ENCODE measurements at regions not wholly inside any gene's neighbourhood (a gene's known extent, or its start where the extent isn't known, plus 50 kb on each side); places are given as distances from the start of the nearest gene placed in this dataset.
"Not testable (repeated sequence)": the region's sequence is repeated elsewhere in the genome, so short reads cannot be mapped to it uniquely, and the experiment has no call there.

- peaks cover 2% of the 10 kb centered on the region for H3K9me3 Mint-ChIP-seq
- no peaks in the 10 kb centered on the region for H3K4me1 Mint-ChIP-seq
- H3K36me3 Mint-ChIP-seq, result no peaks in the 10 kb centered on the region
- H3K27me3 Mint-ChIP-seq, result no peaks in the 10 kb centered on the region
- no peak overlapping the region for H3K4me3 Mint-ChIP-seq
- no peak overlapping the region for H3K27ac Mint-ChIP-seq
- no peak for DNase-seq
These were observed 980.5 kb upstream of the CNTN5 start for GRCh38 chr11:98040061-98040808.

- no peak for DNase-seq
- Mint-ChIP-seq H3K27ac (no peak overlapping the region), H3K9me3 (no peaks in the 10 kb centered on the region), H3K27me3 (no peaks in the 10 kb centered on the region), H3K4me3 (no peak overlapping the region), H3K4me1 (no peaks in the 10 kb centered on the region), H3K36me3 (no peaks in the 10 kb centered on the region)
These were observed 973.1 kb upstream of the CNTN5 start for GRCh38 chr11:98047647-98048046.

- Mint-ChIP-seq H3K4me1 (no peaks in the 10 kb centered on the region), H3K27me3 (no peaks in the 10 kb centered on the region), H3K9me3 (no peaks in the 10 kb centered on the region), H3K27ac (no peak overlapping the region), H3K36me3 (no peaks in the 10 kb centered on the region), H3K4me3 (no peak overlapping the region)
- no peak for DNase-seq
These were observed 966.9 kb upstream of the CNTN5 start for GRCh38 chr11:98053851-98054250.

- no peak overlapping the region for H3K27ac Mint-ChIP-seq
- H3K9me3 Mint-ChIP-seq, result peaks cover 1% of the 10 kb centered on the region
- H3K4me1 Mint-ChIP-seq, result no peaks in the 10 kb centered on the region
- no peaks in the 10 kb centered on the region for H3K36me3 Mint-ChIP-seq
- no peak for DNase-seq
- H3K27me3 Mint-ChIP-seq, result no peaks in the 10 kb centered on the region
- H3K4me3 Mint-ChIP-seq, result no peak overlapping the region
These were observed 963.8 kb upstream of the CNTN5 start for GRCh38 chr11:98056945-98057344.

GRCh38 chr11:98059488-98059887 lies 961.3 kb upstream of the CNTN5 start:
- Mint-ChIP-seq H3K27me3 (no peaks in the 10 kb centered on the region), H3K4me3 (no peak overlapping the region), H3K36me3 (no peaks in the 10 kb centered on the region), H3K9me3 (peaks cover 4% of the 10 kb centered on the region), H3K27ac (no peak overlapping the region), H3K4me1 (no peaks in the 10 kb centered on the region)
- DNase-seq, result no peak

GRCh38 chr11:98060759-98061158 lies 960.0 kb upstream of the CNTN5 start:
- H3K4me1 Mint-ChIP-seq, result no peaks in the 10 kb centered on the region
- no peaks in the 10 kb centered on the region for H3K27me3 Mint-ChIP-seq
- no peak for DNase-seq
- peaks cover 4% of the 10 kb centered on the region for H3K9me3 Mint-ChIP-seq
- no peak overlapping the region for H3K27ac Mint-ChIP-seq
- H3K36me3 Mint-ChIP-seq, result no peaks in the 10 kb centered on the region
- no peak overlapping the region for H3K4me3 Mint-ChIP-seq

- no peak overlapping the region for H3K4me3 Mint-ChIP-seq
- H3K36me3 Mint-ChIP-seq, result no peaks in the 10 kb centered on the region
- peaks cover 4% of the 10 kb centered on the region for H3K9me3 Mint-ChIP-seq
- DNase-seq, result no peak
- H3K27ac Mint-ChIP-seq, result no peak overlapping the region
- H3K4me1 Mint-ChIP-seq, result no peaks in the 10 kb centered on the region
- no peaks in the 10 kb centered on the region for H3K27me3 Mint-ChIP-seq
These were observed 958.9 kb upstream of the CNTN5 start for GRCh38 chr11:98061858-98062257.

GRCh38 chr11:98062714-98063113 lies 958.0 kb upstream of the CNTN5 start:
- Mint-ChIP-seq H3K4me3 (no peak overlapping the region), H3K27ac (no peak overlapping the region), H3K9me3 (peaks cover 4% of the 10 kb centered on the region), H3K27me3 (no peaks in the 10 kb centered on the region), H3K36me3 (no peaks in the 10 kb centered on the region), H3K4me1 (no peaks in the 10 kb centered on the region)
- DNase-seq, result no peak

GRCh38 chr11:98068251-98068650 lies 952.5 kb upstream of the CNTN5 start:
- H3K4me1 Mint-ChIP-seq, result no peaks in the 10 kb centered on the region
- no peak overlapping the region for H3K27ac Mint-ChIP-seq
- no peaks in the 10 kb centered on the region for H3K27me3 Mint-ChIP-seq
- H3K4me3 Mint-ChIP-seq, result no peak overlapping the region
- H3K9me3 Mint-ChIP-seq, result peaks cover 3% of the 10 kb centered on the region
- no peak for DNase-seq
- H3K36me3 Mint-ChIP-seq, result no peaks in the 10 kb centered on the region

GRCh38 chr11:98069147-98069546 lies 951.6 kb upstream of the CNTN5 start:
- not testable (repeated sequence) for H3K27ac Mint-ChIP-seq, H3K4me1 Mint-ChIP-seq, H3K9me3 Mint-ChIP-seq, H3K27me3 Mint-ChIP-seq, H3K36me3 Mint-ChIP-seq, H3K4me3 Mint-ChIP-seq, DNase-seq

GRCh38 chr11:98069861-98070260 lies 950.9 kb upstream of the CNTN5 start:
- Mint-ChIP-seq H3K4me3 (no peak overlapping the region), H3K27me3 (no peaks in the 10 kb centered on the region), H3K36me3 (no peaks in the 10 kb centered on the region), H3K4me1 (no peaks in the 10 kb centered on the region), H3K27ac (no peak overlapping the region), H3K9me3 (peaks cover 1% of the 10 kb centered on the region)
- no peak for DNase-seq

GRCh38 chr11:98090861-98091505 lies 929.8 kb upstream of the CNTN5 start:
- Mint-ChIP-seq H3K27ac (no peak overlapping the region), H3K27me3 (no peaks in the 10 kb centered on the region), H3K4me1 (no peaks in the 10 kb centered on the region), H3K36me3 (no peaks in the 10 kb centered on the region), H3K4me3 (no peak overlapping the region), H3K9me3 (peaks cover 6% of the 10 kb centered on the region)
- DNase-seq, result no peak

GRCh38 chr11:98099371-98099770 lies 921.4 kb upstream of the CNTN5 start:
- peaks cover 3% of the 10 kb centered on the region for H3K9me3 Mint-ChIP-seq
- no peak overlapping the region for H3K27ac Mint-ChIP-seq
- no peak overlapping the region for H3K4me3 Mint-ChIP-seq
- H3K4me1 Mint-ChIP-seq, result no peaks in the 10 kb centered on the region
- no peak for DNase-seq
- H3K27me3 Mint-ChIP-seq, result no peaks in the 10 kb centered on the region
- no peaks in the 10 kb centered on the region for H3K36me3 Mint-ChIP-seq

GRCh38 chr11:98100689-98101088 lies 920.1 kb upstream of the CNTN5 start:
- DNase-seq, result no peak
- Mint-ChIP-seq H3K9me3 (peaks cover 2% of the 10 kb centered on the region), H3K27ac (no peak overlapping the region), H3K27me3 (no peaks in the 10 kb centered on the region), H3K4me3 (no peak overlapping the region), H3K36me3 (no peaks in the 10 kb centered on the region), H3K4me1 (no peaks in the 10 kb centered on the region)

- no peak overlapping the region for H3K27ac Mint-ChIP-seq
- H3K27me3 Mint-ChIP-seq, result no peaks in the 10 kb centered on the region
- no peaks in the 10 kb centered on the region for H3K36me3 Mint-ChIP-seq
- DNase-seq, result no peak
- no peak overlapping the region for H3K4me3 Mint-ChIP-seq
- H3K9me3 Mint-ChIP-seq, result peaks cover 2% of the 10 kb centered on the region
- H3K4me1 Mint-ChIP-seq, result no peaks in the 10 kb centered on the region
These were observed 919.4 kb upstream of the CNTN5 start for GRCh38 chr11:98101329-98101728.

- Mint-ChIP-seq H3K27ac (no peak overlapping the region), H3K4me3 (no peak overlapping the region), H3K27me3 (no peaks in the 10 kb centered on the region), H3K4me1 (no peaks in the 10 kb centered on the region), H3K9me3 (no peaks in the 10 kb centered on the region), H3K36me3 (no peaks in the 10 kb centered on the region)
- no peak for DNase-seq
These were observed 916.5 kb upstream of the CNTN5 start for GRCh38 chr11:98104249-98104648.
